H1 (cell line): ENCODE measurements at regions not wholly inside any gene's neighbourhood (a gene's known extent, or its start where the extent isn't known, plus 50 kb on each side); places are given as distances from the start of the nearest gene placed in this dataset.

Experiments
- CTCF ChIA-PET: fragments of 300-600 bp; sonication (Branson Sonifier 250); formaldehyde crosslinking; loops from one replicate; lab custom pipeline; 2021; ENCODE audit not compliant: partially characterized antibody; lab: Charles Lee
- POLR2A ChIA-PET: fragments of 300-600 bp; sonication (Branson Sonifier 250); formaldehyde crosslinking; loops from one replicate; lab custom pipeline; 2021; ENCODE audit warnings: inconsistent platforms; ENCODE audit not compliant: partially characterized antibody; lab: Charles Lee
- DNase-seq, 2 experiments: peaks; one replicate each; pipeline versions ENCODE4 v3.0.0 to v3.0.0-alpha.2; 2010 to 2022; ENCODE audit warnings: low spot score in 2 of 2, low read depth in 1 of 2, mixed read lengths in 1 of 2
- FAIRE-seq: peaks from 2 replicates; lab custom pipeline; 2011; peaks lifted over from hg19 to GRCh38; lab: Jason Lieb, UNC
- H2AFZ ChIP-seq: 2 replicates; pipeline ENCODE4 v1.8.1; 2012; ENCODE audit warnings: low read length, inconsistent platforms
- H2AK5ac ChIP-seq: 2 replicates; pipeline ENCODE4 v1.6.1; 2013; ENCODE audit warnings: low read depth, low read length
- H2BK120ac ChIP-seq: replicated peaks from 2 replicates; pipeline ENCODE3; 2013; ENCODE audit warnings: low read depth, low read length, inconsistent platforms
- H2BK12ac ChIP-seq: 2 replicates; pipeline ENCODE4 v1.6.1; 2013; ENCODE audit warnings: low read depth, low read length
- H2BK15ac ChIP-seq: 2 replicates; pipeline ENCODE4 v1.6.1; 2013; ENCODE audit warnings: low read length
- H2BK20ac ChIP-seq: 2 replicates; pipeline ENCODE4 v1.6.1; 2013; ENCODE audit warnings: low read length
- H2BK5ac ChIP-seq: 2 replicates; pipeline ENCODE4 v1.6.1; 2013; ENCODE audit warnings: low read depth, low read length
- H3K14ac ChIP-seq: 2 replicates; pipeline ENCODE4 v1.6.1; 2013; ENCODE audit warnings: inconsistent platforms; ENCODE audit not compliant: insufficient read length
- H3K18ac ChIP-seq: 2 replicates; pipeline ENCODE4 v1.6.1; 2013; ENCODE audit warnings: low read length; ENCODE audit errors: extremely low read depth
- H3K23ac ChIP-seq: 2 replicates; pipeline ENCODE4 v1.6.1; 2013; ENCODE audit warnings: inconsistent platforms; ENCODE audit not compliant: insufficient read length
- H3K23me2 ChIP-seq: 2 replicates; pipeline ENCODE4 v1.6.1; 2013; ENCODE audit warnings: low read depth, low read length
- H3K27ac ChIP-seq: 2 replicates; pipeline ENCODE4 v1.6.1; 2011; ENCODE audit warnings: low read depth, low read length, inconsistent platforms
- H3K27me3 ChIP-seq, 4 experiments: replicated peaks in 1 of 4; 1 replicate in 1 of 4; 2 replicates in 3 of 4; pipeline versions ENCODE4 v1.6.1 to v1.8.1; 2011 to 2013; ENCODE audit warnings: low read length in 3 of 4, mild to moderate bottlenecking in 3 of 4, inconsistent platforms in 2 of 4, mixed read lengths in 2 of 4, moderate library complexity in 1 of 4; ENCODE audit not compliant: control insufficient read depth in 3 of 4, insufficient read depth in 3 of 4; ENCODE audit errors: extremely low read depth in 1 of 4
- H3K36me3 ChIP-seq, 4 experiments: 2 replicates each; pipeline versions ENCODE4 v1.6.1 to v1.8.1; 2011 to 2013; ENCODE audit warnings: mild to moderate bottlenecking in 4 of 4, low read length in 3 of 4, moderate library complexity in 2 of 4, control low read depth in 1 of 4, inconsistent platforms in 1 of 4; ENCODE audit not compliant: insufficient read depth in 4 of 4, control insufficient read depth in 2 of 4
- H3K4ac ChIP-seq: replicated peaks from 2 replicates; pipeline ENCODE3; 2013; ENCODE audit warnings: low read length, low read depth, mixed read lengths, inconsistent platforms; ENCODE audit not compliant: insufficient read length
- H3K4me1 ChIP-seq, 4 experiments: replicated peaks in 1 of 4; 1 replicate in 1 of 4; 2 replicates in 3 of 4; pipeline versions ENCODE4 v1.6.1 to v1.8.1; 2011 to 2013; ENCODE audit warnings: low read length in 3 of 4, inconsistent platforms in 2 of 4, mixed read lengths in 1 of 4; ENCODE audit not compliant: insufficient read depth in 4 of 4, control insufficient read depth in 3 of 4
- H3K4me2 ChIP-seq, 2 experiments: 2 replicates each; pipeline versions ENCODE4 v1.6.1 to v1.8.1; 2011 to 2013; ENCODE audit warnings: low read depth in 2 of 2, low read length in 2 of 2, control low read depth in 1 of 2, inconsistent platforms in 1 of 2, mild to moderate bottlenecking in 1 of 2; ENCODE audit not compliant: insufficient read depth in 1 of 2
- H3K4me3 ChIP-seq, 4 experiments: fragments of 200-600, 300-600 bp in 1 of 4; sonication (generic), shearing (Covaris generic), sonication (Bioruptor Twin) in 1 of 4; 2 replicates each; pipeline versions ENCODE4 v1.5.1 to v1.8.1; 2011 to 2016; ENCODE audit warnings: low read length in 4 of 4, low read depth in 3 of 4, control low read depth in 2 of 4, inconsistent platforms in 2 of 4, mild to moderate bottlenecking in 2 of 4, mixed read lengths in 1 of 4, moderate library complexity in 1 of 4; ENCODE audit not compliant: insufficient read depth in 2 of 4; ENCODE audit errors: extremely low read depth in 1 of 4
- H3K56ac ChIP-seq: replicated peaks from 2 replicates; pipeline ENCODE3; 2013; ENCODE audit warnings: low read depth, mild to moderate bottlenecking, mixed read lengths, low read length, inconsistent platforms; ENCODE audit not compliant: insufficient read length
- H3K79me1 ChIP-seq: 2 replicates; pipeline ENCODE4 v1.6.1; 2013; ENCODE audit warnings: low read depth, low read length, control low read depth
- H3K79me2 ChIP-seq, 2 experiments: 2 replicates each; pipeline versions ENCODE4 v1.6.1 to v1.8.1; 2012 to 2013; ENCODE audit warnings: low read length in 2 of 2, mild to moderate bottlenecking in 2 of 2, inconsistent platforms in 1 of 2; ENCODE audit not compliant: insufficient read depth in 2 of 2, control insufficient read depth in 1 of 2
- H3K9ac ChIP-seq, 4 experiments: replicated peaks in 1 of 4; 1 replicate in 1 of 4; 2 replicates in 3 of 4; pipeline versions ENCODE4 v1.6.1 to v1.8.1; 2011 to 2013; ENCODE audit warnings: low read depth in 3 of 4, low read length in 3 of 4, control low read depth in 2 of 4, mild to moderate bottlenecking in 2 of 4, moderate library complexity in 2 of 4, inconsistent platforms in 1 of 4; ENCODE audit errors: extremely low read depth in 1 of 4
- H3K9me3 ChIP-seq, 2 experiments: 2 replicates each; pipeline versions ENCODE4 v1.6.1 to v1.8.1; 2012 to 2013; ENCODE audit warnings: mild to moderate bottlenecking in 2 of 2, moderate library complexity in 2 of 2, control low read depth in 1 of 2, inconsistent platforms in 1 of 2, low read depth in 1 of 2, low read length in 1 of 2, mixed read lengths in 1 of 2; ENCODE audit not compliant: insufficient read depth in 2 of 2
- H4K20me1 ChIP-seq, 2 experiments: replicated peaks in 1 of 2; 2 replicates each; pipeline versions ENCODE3 to v1.8.1; 2011 to 2013; ENCODE audit warnings: inconsistent platforms in 2 of 2, low read length in 2 of 2, mild to moderate bottlenecking in 1 of 2; ENCODE audit not compliant: insufficient read depth in 2 of 2, control insufficient read depth in 1 of 2
- H4K5ac ChIP-seq: 2 replicates; pipeline ENCODE4 v1.6.1; 2013; ENCODE audit warnings: low read length, low read depth, mixed read lengths, inconsistent platforms; ENCODE audit not compliant: insufficient read length
- H4K8ac ChIP-seq: 2 replicates; pipeline ENCODE4 v1.8.0; 2013; ENCODE audit warnings: mild to moderate bottlenecking, moderate library complexity, low read length, inconsistent platforms; ENCODE audit not compliant: insufficient read depth; ENCODE audit errors: extremely low read depth
- H4K91ac ChIP-seq: replicated peaks from 2 replicates; pipeline ENCODE3; 2013; ENCODE audit warnings: low read length, mixed read lengths, inconsistent platforms; ENCODE audit not compliant: insufficient read length
- ASH2L ChIP-seq: fragments of 200-600, 300-600 bp; sonication (generic); IDR thresholded peaks from one replicate; pipeline ENCODE4 v1.7.1; 2017; ENCODE audit warnings: low read length
- BACH1 ChIP-seq: IDR thresholded peaks from 2 replicates; pipeline ENCODE4 v1.6.1; 2012; ENCODE audit warnings: low read length, improper control_type of control experiment
- BCL11A ChIP-seq, 2 experiments: IDR thresholded peaks; one replicate each; pipeline ENCODE4 v1.6.1; 2011; ENCODE audit warnings: low read depth in 2 of 2, low read length in 2 of 2, mild to moderate bottlenecking in 2 of 2
- BRCA1 ChIP-seq: IDR thresholded peaks from 2 replicates; pipeline ENCODE4 v1.6.1; 2012; ENCODE audit warnings: low read depth, low read length, improper control_type of control experiment
- CTBP2 ChIP-seq: IDR thresholded peaks from 2 replicates; pipeline ENCODE4 v1.7.0; 2011; ENCODE audit warnings: borderline replicate concordance, mild to moderate bottlenecking, moderate library complexity, mixed read lengths, low read length; ENCODE audit not compliant: insufficient read depth, insufficient read length
- EGR1 ChIP-seq: IDR thresholded peaks from 2 replicates; pipeline ENCODE4 v1.6.1; 2011; ENCODE audit warnings: low read depth, low read length, borderline replicate concordance
- EZH2 ChIP-seq: fragments of 200-600 bp; sonication (generic); IDR thresholded peaks from 2 replicates; pipeline ENCODE4 v1.7.1; 2012; ENCODE audit warnings: low read depth, mild to moderate bottlenecking, moderate library complexity, low read length, inconsistent platforms; ENCODE audit not compliant: severe bottlenecking
- FOSL1 ChIP-seq: IDR thresholded peaks from 2 replicates; pipeline ENCODE4 v1.6.1; 2011; ENCODE audit warnings: mild to moderate bottlenecking, low read depth, low read length, moderate library complexity; ENCODE audit not compliant: insufficient read depth
- JUN ChIP-seq: IDR thresholded peaks from 2 replicates; pipeline ENCODE4 v1.6.1; 2011; ENCODE audit warnings: low read depth, mild to moderate bottlenecking, improper control_type of control experiment, low read length
- KDM5A ChIP-seq: fragments of 200-600 bp; IDR thresholded peaks from 2 replicates; pipeline ENCODE4 v1.7.1; 2012; ENCODE audit warnings: mild to moderate bottlenecking, low read length, inconsistent platforms, mixed read lengths
- POLR2A ChIP-seq, 2 experiments: IDR thresholded peaks; 1 replicate in 1 of 2; 2 replicates in 1 of 2; pipeline ENCODE4 v1.6.1; 2011; ENCODE audit warnings: low read depth in 2 of 2, low read length in 2 of 2, mild to moderate bottlenecking in 2 of 2; ENCODE audit errors: control extremely low read depth in 1 of 2
- SAP30 ChIP-seq: fragments of 300-600 bp; sonication (generic); IDR thresholded peaks from 2 replicates; pipeline ENCODE4 v1.7.1; 2012; ENCODE audit warnings: low read length, moderate library complexity, mild to moderate bottlenecking, inconsistent platforms; ENCODE audit not compliant: insufficient read depth, insufficient replicate concordance
- SP2 ChIP-seq: IDR thresholded peaks from 2 replicates; pipeline ENCODE4 v1.6.1; 2012; ENCODE audit warnings: mild to moderate bottlenecking, low read length, inconsistent platforms
- ZNF274 ChIP-seq: IDR thresholded peaks from 2 replicates; pipeline ENCODE4 v1.7.0; 2012; ENCODE audit warnings: low read length, borderline replicate concordance; ENCODE audit errors: extremely low read depth
- WGBS, 2 experiments: shearing (Covaris generic) in 1 of 2; methylation state at CpG; one replicate each; pipeline versions ENCODE4 v1.1.6 to v1.1.7; 2013 to 2015; ENCODE audit warnings: low lambda C conversion rate in 2 of 2, mixed read lengths in 2 of 2, inconsistent platforms in 1 of 2, low coverage in 1 of 2, missing lambda C conversion rate in 1 of 2; ENCODE audit not compliant: insufficient replicate concordance in 2 of 2, insufficient coverage in 1 of 2, insufficient read length in 1 of 2; ENCODE audit errors: extremely low coverage in 1 of 2, missing lambda C conversion rate in 1 of 2; 5-methylcytosine and 5-hydroxymethylcytosine counted together
- TF ChIP-seq, protein P1 (sequence below): IDR thresholded peaks from 2 replicates; pipeline ENCODE4 v1.6.1; 2012; ENCODE audit warnings: inconsistent platforms

DNA sequence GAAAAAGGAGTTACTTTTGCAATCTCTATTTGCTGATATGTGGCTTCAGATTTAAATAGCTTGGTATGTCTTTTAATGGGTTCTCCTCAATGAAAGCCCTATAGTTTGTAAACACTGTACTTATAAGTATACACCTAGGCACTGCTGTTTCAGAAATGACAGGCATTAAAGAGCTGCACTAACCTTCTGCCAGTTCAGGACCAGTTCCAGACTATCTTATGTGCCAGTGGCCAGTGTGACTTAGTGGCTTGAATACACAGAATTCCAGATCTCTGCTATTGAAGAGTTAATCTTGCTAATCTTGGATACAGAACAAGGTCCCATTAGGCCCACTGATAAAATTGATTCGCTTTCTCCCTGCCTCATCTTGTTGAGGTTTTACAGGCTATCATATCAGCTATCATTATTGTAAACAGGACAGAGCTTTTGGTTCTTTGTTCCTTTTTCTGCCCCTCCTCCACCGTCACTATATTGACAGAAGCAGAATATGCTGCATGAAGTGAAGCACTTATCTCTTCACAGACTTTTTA is 337.5 kb downstream of the LRRIQ3 start:
- WGBS, 2 experiments: 85% methylated on average over 2 of the region's 2 CpGs; no CpG with 5 or more reads in 1 of the 2 experiments
- POLR2A ChIA-PET: no interaction called here
- H3K79me1 ChIP-seq: no peaks in the 10 kb centered on the region
- H3K56ac ChIP-seq: no peak overlapping the region
- no peaks in the 10 kb centered on the region for H3K23me2 ChIP-seq
- FAIRE-seq: no peak
- no peak overlapping the region for H2BK5ac ChIP-seq
- no peaks in the 10 kb centered on the region for H3K27me3 ChIP-seq
- H3K9me3 ChIP-seq: no peaks in the 10 kb centered on the region
- H4K5ac ChIP-seq: no peak overlapping the region
- H4K20me1 ChIP-seq: no peaks in the 10 kb centered on the region
- H3K14ac ChIP-seq: no peak overlapping the region
- no peak overlapping the region for H3K27ac ChIP-seq
- CTCF ChIA-PET: interaction anchor here (0.5 to 0.7 kb wide), 2 partner anchors 150 to 167 kb away, joined by 3 read pairs; no protein-coding TSS in a partner anchor
- H3K4me3 ChIP-seq: no peak overlapping the region
- H3K18ac ChIP-seq: no peak overlapping the region
- no peaks in the 10 kb centered on the region for H3K4me1 ChIP-seq
- no peak overlapping the region for H2BK12ac ChIP-seq
- no peak overlapping the region for H2AK5ac ChIP-seq
- H3K36me3 ChIP-seq: no peaks in the 10 kb centered on the region
- no peak overlapping the region for H2AFZ ChIP-seq
- H2BK15ac ChIP-seq: no peak overlapping the region
- no peak overlapping the region for H3K9ac ChIP-seq
- no peak overlapping the region for H3K23ac ChIP-seq
- no peak for DNase-seq
- H2BK120ac ChIP-seq: no peak overlapping the region
- no peak overlapping the region for H4K91ac ChIP-seq
- H3K79me2 ChIP-seq: no peaks in the 10 kb centered on the region
- no peak overlapping the region for H3K4ac ChIP-seq
- no peak overlapping the region for H3K4me2 ChIP-seq
- H4K8ac ChIP-seq: no peak overlapping the region
- no peak overlapping the region for H2BK20ac ChIP-seq
- TF ChIP-seq ASH2L (no peak), JUN (no peak), CTBP2 (no peak), BCL11A (IDR thresholded peaks at IDR 0.05; ENCODE audit: low read depth in 2 of 2, low read length in 2 of 2) (no peak), BRCA1 (no peak), EZH2 (no peak), POLR2A (IDR thresholded peaks at IDR 0.05; ENCODE audit: control extremely low read depth in 1 of 2, low read depth in 2 of 2, low read length in 2 of 2) (no peak), EGR1 (no peak), SP2 (no peak), BACH1 (no peak), FOSL1 (no peak), ZNF274 (no peak), KDM5A (no peak), SAP30 (no peak)
- TF ChIP-seq, protein P1, sequence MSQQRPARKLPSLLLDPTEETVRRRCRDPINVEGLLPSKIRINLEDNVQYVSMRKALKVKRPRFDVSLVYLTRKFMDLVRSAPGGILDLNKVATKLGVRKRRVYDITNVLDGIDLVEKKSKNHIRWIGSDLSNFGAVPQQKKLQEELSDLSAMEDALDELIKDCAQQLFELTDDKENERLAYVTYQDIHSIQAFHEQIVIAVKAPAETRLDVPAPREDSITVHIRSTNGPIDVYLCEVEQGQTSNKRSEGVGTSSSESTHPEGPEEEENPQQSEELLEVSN: no peak
